Peyer's patch (tissue), 4 donors: ENCODE measurements at regions not wholly inside any gene's neighbourhood (a gene's known extent, or its start where the extent isn't known, plus 50 kb on each side); places are given as distances from the start of the nearest gene placed in this dataset.

ENCODE experiments used
- DNase-seq, 3 donors: peaks; one replicate each; pipeline ENCODE4 v3.0.0-alpha.2; 2017 to 2019
- H3K27ac ChIP-seq, 4 donors: fragments of 200-600 bp; sonication (generic); one replicate each; pipeline ENCODE4 v1.5.1; 2016 to 2019
- H3K27me3 ChIP-seq, 2 donors: fragments of 200-600 bp; sonication (generic); one replicate each; pipeline ENCODE4 v1.5.1; 2019
- H3K36me3 ChIP-seq, 3 donors: fragments of 200-600 bp; sonication (generic); one replicate each; pipeline ENCODE4 v1.5.1; 2016 to 2019
- H3K4me1 ChIP-seq, 4 donors: fragments of 200-600 bp; sonication (generic); one replicate each; pipeline ENCODE4 v1.5.1; 2016 to 2019
- H3K4me3 ChIP-seq, 4 donors: fragments of 200-600 bp; sonication (generic); 1 replicate in 3 of 4; 2 replicates in 1 of 4; pipeline ENCODE4 v1.5.1; 2016 to 2019; ENCODE audit warnings: mild to moderate bottlenecking in 1 of 4
- H3K9me3 ChIP-seq, 4 donors: fragments of 200-600 bp; sonication (generic); one replicate each; pipeline ENCODE4 v1.5.1; 2016 to 2019; ENCODE audit warnings: mild to moderate bottlenecking in 1 of 4
- POLR2A ChIP-seq, 2 donors: fragments of 450-650 bp; IDR thresholded peaks; one replicate each; pipeline ENCODE4 v1.5.1; 2017; ENCODE audit warnings: antibody characterized with exemption in 2 of 2, mild to moderate bottlenecking in 2 of 2, moderate library complexity in 2 of 2
- TF ChIP-seq, protein P1 (sequence below), 6 experiments: fragments of 450-650 bp in 4 of 6; fragments of 200-600 bp in 2 of 6; sonication (generic) in 1 of 6; IDR thresholded peaks; one replicate each; pipeline ENCODE4 v1.5.1; 2017 to 2019; ENCODE audit warnings: antibody characterized with exemption in 6 of 6, mild to moderate bottlenecking in 3 of 6, moderate library complexity in 1 of 6

DNA sequence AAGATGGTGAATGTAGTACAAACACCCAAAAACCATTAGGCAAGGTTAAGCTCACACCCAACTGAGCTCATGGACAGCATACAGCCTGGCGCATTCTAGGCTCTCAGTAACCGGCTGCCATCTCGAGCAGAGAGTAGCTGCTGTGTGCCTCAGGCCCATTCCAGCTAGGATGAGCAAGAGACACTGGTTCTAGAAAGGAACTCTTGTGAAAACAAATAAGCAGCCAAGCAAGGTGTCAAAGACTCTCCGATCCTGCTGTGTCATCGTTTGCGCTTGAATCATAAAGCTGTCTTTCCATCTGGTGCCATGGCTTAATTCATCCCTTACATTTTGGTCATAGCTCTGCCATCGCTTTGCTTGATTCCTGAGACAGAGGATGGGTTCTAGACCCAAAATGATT lies 135.4 kb upstream of the MSX2 start:
- TF ChIP-seq POLR2A (IDR thresholded peaks at IDR 0.05), result no peak
- TF ChIP-seq, protein P1, sequence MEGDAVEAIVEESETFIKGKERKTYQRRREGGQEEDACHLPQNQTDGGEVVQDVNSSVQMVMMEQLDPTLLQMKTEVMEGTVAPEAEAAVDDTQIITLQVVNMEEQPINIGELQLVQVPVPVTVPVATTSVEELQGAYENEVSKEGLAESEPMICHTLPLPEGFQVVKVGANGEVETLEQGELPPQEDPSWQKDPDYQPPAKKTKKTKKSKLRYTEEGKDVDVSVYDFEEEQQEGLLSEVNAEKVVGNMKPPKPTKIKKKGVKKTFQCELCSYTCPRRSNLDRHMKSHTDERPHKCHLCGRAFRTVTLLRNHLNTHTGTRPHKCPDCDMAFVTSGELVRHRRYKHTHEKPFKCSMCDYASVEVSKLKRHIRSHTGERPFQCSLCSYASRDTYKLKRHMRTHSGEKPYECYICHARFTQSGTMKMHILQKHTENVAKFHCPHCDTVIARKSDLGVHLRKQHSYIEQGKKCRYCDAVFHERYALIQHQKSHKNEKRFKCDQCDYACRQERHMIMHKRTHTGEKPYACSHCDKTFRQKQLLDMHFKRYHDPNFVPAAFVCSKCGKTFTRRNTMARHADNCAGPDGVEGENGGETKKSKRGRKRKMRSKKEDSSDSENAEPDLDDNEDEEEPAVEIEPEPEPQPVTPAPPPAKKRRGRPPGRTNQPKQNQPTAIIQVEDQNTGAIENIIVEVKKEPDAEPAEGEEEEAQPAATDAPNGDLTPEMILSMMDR (IDR thresholded peaks at IDR 0.05), result no peak
- no peaks in the 10 kb centered on the region for H3K4me1 ChIP-seq
- H3K27me3 ChIP-seq, result no peaks in the 10 kb centered on the region
- no peak for DNase-seq
- H3K4me3 ChIP-seq, result no peak overlapping the region
- no peak overlapping the region for H3K27ac ChIP-seq
- H3K9me3 ChIP-seq, result no peaks in the 10 kb centered on the region
- no peaks in the 10 kb centered on the region for H3K36me3 ChIP-seq

DNA sequence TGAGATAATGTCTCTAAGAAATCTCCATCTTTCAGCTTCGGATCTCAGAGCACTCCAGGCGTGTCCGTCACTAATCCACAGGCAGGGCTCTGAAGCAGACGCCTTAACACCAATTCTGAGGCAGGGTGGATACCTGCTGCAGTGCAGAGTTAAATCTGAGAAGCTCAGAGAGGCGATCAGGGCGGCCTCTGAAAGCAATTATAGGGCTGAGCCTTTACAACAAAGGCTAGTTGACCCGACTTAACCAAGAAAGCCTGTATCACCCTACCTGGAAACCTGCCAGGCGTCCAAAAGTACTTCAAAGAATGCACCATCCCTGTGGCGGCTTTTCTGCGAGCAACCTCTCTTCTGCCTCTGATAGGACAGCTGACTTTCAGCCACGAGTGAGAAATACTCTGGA lies 134.8 kb upstream of the MSX2 start:
- Histone ChIP-seq H3K9me3 (no peaks in the 10 kb centered on the region), H3K36me3 (no peaks in the 10 kb centered on the region), H3K4me1 (no peaks in the 10 kb centered on the region), H3K4me3 (no peak overlapping the region), H3K27me3 (no peaks in the 10 kb centered on the region), H3K27ac (no peak overlapping the region)
- no peak for TF ChIP-seq POLR2A (IDR thresholded peaks at IDR 0.05)
- TF ChIP-seq, protein P1 (IDR thresholded peaks at IDR 0.05), result no peak
- DNase-seq, result no peak

DNA sequence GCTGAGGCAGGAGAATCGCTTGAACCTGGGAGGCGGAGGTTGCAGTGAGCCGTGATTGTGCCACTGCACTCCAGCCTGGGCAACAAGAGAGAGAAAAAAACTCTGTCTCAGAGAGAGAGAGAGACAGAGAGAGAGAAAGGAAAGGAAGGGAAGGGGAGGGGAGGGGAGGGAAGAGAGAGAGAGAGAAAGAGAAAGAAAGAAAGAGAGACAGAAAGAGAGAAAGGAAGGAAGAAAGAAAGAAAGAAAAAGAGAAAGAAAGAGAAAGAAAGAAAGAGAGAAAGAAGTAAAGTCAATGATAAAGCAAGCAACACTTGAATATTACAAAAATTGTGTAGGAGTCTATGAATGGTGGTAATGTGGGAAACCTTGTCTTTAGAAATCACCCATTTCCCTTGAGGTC lies 133.6 kb upstream of the MSX2 start:
- H3K4me3 ChIP-seq, result no peak overlapping the region
- no peaks in the 10 kb centered on the region for H3K27me3 ChIP-seq
- H3K36me3 ChIP-seq, result no peaks in the 10 kb centered on the region
- DNase-seq, result no peak
- H3K27ac ChIP-seq, result no peak overlapping the region
- TF ChIP-seq POLR2A (IDR thresholded peaks at IDR 0.05), result no peak
- TF ChIP-seq, protein P1 (IDR thresholded peaks at IDR 0.05), result no peak
- no peaks in the 10 kb centered on the region for H3K9me3 ChIP-seq
- H3K4me1 ChIP-seq, result no peaks in the 10 kb centered on the region

DNA sequence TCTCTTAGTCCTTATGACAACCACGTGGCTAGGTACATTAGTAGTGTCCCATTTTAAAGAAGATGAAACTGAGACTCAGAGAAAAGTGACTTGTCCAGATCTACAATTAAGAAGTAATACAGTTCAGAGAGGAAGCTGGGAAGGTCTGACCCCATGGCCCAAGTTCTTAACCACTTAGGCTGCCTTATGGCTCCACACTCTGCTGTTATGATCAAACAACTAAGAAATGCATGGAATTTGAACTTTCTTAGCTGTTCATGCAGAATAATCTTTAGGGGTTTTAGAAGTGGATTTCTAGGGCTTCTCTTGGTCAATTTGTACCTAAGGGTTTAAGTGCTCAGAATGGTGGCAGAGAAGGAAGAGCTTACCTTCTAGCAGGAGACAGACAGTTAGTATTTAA lies 128.0 kb upstream of the MSX2 start:
- no peaks in the 10 kb centered on the region for H3K9me3 ChIP-seq
- H3K27me3 ChIP-seq, result no peaks in the 10 kb centered on the region
- DNase-seq, result no peak
- H3K36me3 ChIP-seq, result no peaks in the 10 kb centered on the region
- no peaks in the 10 kb centered on the region for H3K4me1 ChIP-seq
- no peak overlapping the region for H3K4me3 ChIP-seq
- no peak overlapping the region for H3K27ac ChIP-seq
- TF ChIP-seq POLR2A (IDR thresholded peaks at IDR 0.05), result no peak
- TF ChIP-seq, protein P1 (IDR thresholded peaks at IDR 0.05), result no peak

DNA sequence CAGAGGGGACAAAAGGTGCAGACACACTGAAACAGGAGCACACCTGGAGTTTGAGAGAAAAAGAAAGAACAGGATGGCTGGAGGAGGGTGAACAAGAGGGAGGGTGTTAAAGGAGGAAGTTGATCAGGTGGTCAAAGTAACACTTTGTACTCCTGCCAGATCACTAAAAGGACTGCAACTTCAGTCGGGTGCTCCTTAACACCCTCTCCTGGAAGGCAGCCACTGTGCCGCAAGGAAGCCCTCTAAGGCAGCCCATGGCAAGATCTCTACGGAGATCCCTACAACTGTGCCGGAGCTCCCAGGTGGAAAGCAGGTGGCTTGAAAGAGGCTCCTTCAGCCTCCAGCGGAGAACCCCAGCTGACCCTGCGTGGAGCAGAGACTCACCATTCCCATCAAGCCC lies 124.4 kb upstream of the MSX2 start:
- peak overlapping the region in 2 of 4 donors; percentile 15 to 19 for H3K4me3 ChIP-seq
- no peaks in the 10 kb centered on the region for H3K27me3 ChIP-seq
- no peak for TF ChIP-seq POLR2A (IDR thresholded peaks at IDR 0.05)
- TF ChIP-seq, protein P1 (IDR thresholded peaks at IDR 0.05), result peak in 2 of 6 experiments; percentile 7 to 27
- H3K4me1 ChIP-seq, result peaks cover 0 to 5% (median 0%) of the 10 kb centered on the region in 4 donors
- no peaks in the 10 kb centered on the region for H3K9me3 ChIP-seq
- DNase-seq, result peak in 2 of 3 donors; percentile 48 to 52
- no peaks in the 10 kb centered on the region for H3K36me3 ChIP-seq
- no peak overlapping the region for H3K27ac ChIP-seq

DNA sequence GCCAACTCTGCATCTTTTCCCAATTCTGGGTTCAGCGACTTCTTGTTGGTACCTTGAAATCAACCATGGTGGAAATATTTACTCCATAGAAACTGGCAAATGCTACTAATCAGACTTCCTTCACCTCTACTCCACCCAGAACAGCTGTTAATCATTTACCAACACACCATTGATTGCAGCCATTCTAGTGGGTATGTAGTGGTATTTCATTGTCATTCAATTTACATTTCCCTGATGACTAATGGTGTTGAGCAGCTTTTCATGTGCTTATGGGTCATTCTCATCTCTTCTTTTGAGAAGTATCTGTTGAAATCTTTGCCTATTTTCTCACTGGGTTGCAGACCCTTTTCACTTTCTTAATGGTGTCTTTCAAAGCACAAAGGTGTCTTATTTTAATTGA lies 122.4 kb upstream of the MSX2 start:
- Histone ChIP-seq H3K4me1 (peaks cover 0 to 5% (median 0%) of the 10 kb centered on the region in 4 donors), H3K27me3 (no peaks in the 10 kb centered on the region), H3K4me3 (no peak overlapping the region), H3K36me3 (no peaks in the 10 kb centered on the region), H3K27ac (peak overlapping the region in 1 of 4 donors; percentile 41), H3K9me3 (no peaks in the 10 kb centered on the region)
- peak in 1 of 3 donors; percentile 52 for DNase-seq
- TF ChIP-seq, protein P1 (IDR thresholded peaks at IDR 0.05), result no peak
- TF ChIP-seq POLR2A (IDR thresholded peaks at IDR 0.05), result no peak
